ENCODE measurements at regions not wholly inside any gene's neighbourhood (a gene's known extent, or its start where the extent isn't known, plus 50 kb on each side); places are given as distances from the start of the nearest gene placed in this dataset.

- no peak for TF ChIP-seq CTCF (IDR thresholded peaks at IDR 0.05)
- H3K4me3 ChIP-seq, result no peak overlapping the region
- no peaks in the 10 kb centered on the region for H3K36me3 ChIP-seq
- ATAC-seq, result no peak
- no peaks in the 10 kb centered on the region for H3K27me3 ChIP-seq
- intact Hi-C loops (cut with DNase I), result no loop called here
- H3K4me1 ChIP-seq, result no peaks in the 10 kb centered on the region
- no peak for DNase-seq
- H3K9me3 ChIP-seq, result no peaks in the 10 kb centered on the region
- no peak overlapping the region for H3K27ac ChIP-seq
Measured at GRCh38 chr13:112259511-112259910, 116.6 kb upstream of the SPACA7 start.

GRCh38 chr13:112260108-112261055 is 115.8 kb upstream of the SPACA7 start:
- no peaks in the 10 kb centered on the region for H3K4me1 ChIP-seq
- H3K27me3 ChIP-seq, result peaks cover 2% of the 10 kb centered on the region
- H3K4me3 ChIP-seq, result no peak overlapping the region
- no peak for TF ChIP-seq CTCF (IDR thresholded peaks at IDR 0.05)
- H3K36me3 ChIP-seq, result no peaks in the 10 kb centered on the region
- intact Hi-C loops (cut with DNase I), result no loop called here
- H3K27ac ChIP-seq, result no peak overlapping the region
- H3K9me3 ChIP-seq, result no peaks in the 10 kb centered on the region
- no peak for ATAC-seq
- no peak for DNase-seq

- TF ChIP-seq CTCF (IDR thresholded peaks at IDR 0.05), result no peak
- Histone ChIP-seq H3K36me3 (no peaks in the 10 kb centered on the region), H3K4me3 (no peak overlapping the region), H3K27ac (no peak overlapping the region), H3K9me3 (no peaks in the 10 kb centered on the region), H3K27me3 (peaks cover 8% of the 10 kb centered on the region), H3K4me1 (no peaks in the 10 kb centered on the region)
- DNase-seq, result no peak
- intact Hi-C loops (cut with DNase I), result no loop called here
- ATAC-seq, result no peak
Measured at GRCh38 chr13:112261924-112262323, 114.2 kb upstream of the SPACA7 start.

- Histone ChIP-seq H3K27ac (no peak overlapping the region), H3K9me3 (no peaks in the 10 kb centered on the region)
Measured at GRCh38 chr13:112263152-112263551, 113.0 kb upstream of the SPACA7 start.

GRCh38 chr13:112267660-112268059 is 108.5 kb upstream of the SPACA7 start:
- no peak for DNase-seq
- Histone ChIP-seq H3K36me3 (no peaks in the 10 kb centered on the region), H3K4me3 (no peak overlapping the region), H3K27me3 (peaks cover 8% of the 10 kb centered on the region), H3K9me3 (no peaks in the 10 kb centered on the region), H3K4me1 (no peaks in the 10 kb centered on the region), H3K27ac (no peak overlapping the region)
- intact Hi-C loops (cut with DNase I), result no loop called here
- no peak for TF ChIP-seq CTCF (IDR thresholded peaks at IDR 0.05)
- ATAC-seq, result no peak

More at GRCh38 chr13:112263152-112263551, 113.0 kb upstream of the SPACA7 start:
- DNase-seq (no peak), ATAC-seq (no peak)
- intact Hi-C loops (cut with DNase I), result no loop called here
- no peak for TF ChIP-seq CTCF (IDR thresholded peaks at IDR 0.05)
- Histone ChIP-seq H3K36me3 (no peaks in the 10 kb centered on the region), H3K4me3 (no peak overlapping the region), H3K27me3 (peaks cover 8% of the 10 kb centered on the region), H3K4me1 (no peaks in the 10 kb centered on the region)

Data from upper lobe of right lung (tissue), 1 donor.